HL-60 (cell line): ENCODE measurements at regions not wholly inside any gene's neighbourhood (a gene's known extent, or its start where the extent isn't known, plus 50 kb on each side); places are given as distances from the start of the nearest gene placed in this dataset.

ENCODE experiments used
- DNase-seq, 2 experiments: peaks; one replicate each; pipeline ENCODE4 v3.0.0-alpha.2; 2010 to 2020; ENCODE audit warnings: low read depth in 1 of 2, low spot score in 1 of 2
- H3K27ac ChIP-seq: fragments of 250-450 bp; sonication (Bioruptor Pico); replicated peaks from 2 replicates; pipeline ENCODE4 v1.5.1; 2020; ENCODE audit warnings: mild to moderate bottlenecking, moderate library complexity
- H3K27me3 ChIP-seq: fragments of 250-450 bp; sonication (Bioruptor Pico); 2 replicates; pipeline ENCODE4 v1.5.1; 2021; ENCODE audit warnings: mild to moderate bottlenecking, moderate library complexity; ENCODE audit not compliant: insufficient read depth, poor library complexity, severe bottlenecking
- H3K4me3 ChIP-seq: replicated peaks from 2 replicates; pipeline ENCODE4 v1.5.1; 2011; ENCODE audit warnings: mild to moderate bottlenecking, control low read depth, low read length; ENCODE audit not compliant: insufficient read depth
- CTCF ChIP-seq: IDR thresholded peaks from one replicate; pipeline ENCODE4 v1.5.1; 2011; ENCODE audit warnings: low read length, control low read depth, inconsistent platforms; ENCODE audit not compliant: insufficient read depth
- GABPA ChIP-seq: IDR thresholded peaks from 2 replicates; pipeline ENCODE4 v1.6.1; 2012; ENCODE audit warnings: low read depth
- POLR2AphosphoS5 ChIP-seq: IDR thresholded peaks from 2 replicates; pipeline ENCODE4 v1.6.1; 2012; ENCODE audit warnings: low read depth
- REST ChIP-seq: IDR thresholded peaks from 2 replicates; pipeline ENCODE4 v1.6.1; 2012; ENCODE audit warnings: low read depth; ENCODE audit not compliant: insufficient replicate concordance
- SPI1 ChIP-seq: IDR thresholded peaks from 2 replicates; pipeline ENCODE4 v1.6.1; 2012; ENCODE audit warnings: low read depth, mild to moderate bottlenecking, borderline replicate concordance

GRCh38 chr5:130536691-130537090 is 628.4 kb downstream of the HINT1 start:
- H3K4me3 ChIP-seq, result no peak overlapping the region
- H3K27ac ChIP-seq, result no peak overlapping the region
- no peaks in the 10 kb centered on the region for H3K27me3 ChIP-seq
- TF ChIP-seq POLR2AphosphoS5 (no peak), CTCF (no peak), REST (no peak), SPI1 (no peak), GABPA (no peak)
- DNase-seq, result no peak

- no peak for DNase-seq
- Histone ChIP-seq H3K27me3 (no peaks in the 10 kb centered on the region), H3K4me3 (no peak overlapping the region), H3K27ac (no peak overlapping the region)
- TF ChIP-seq CTCF (no peak), GABPA (no peak), POLR2AphosphoS5 (no peak), REST (no peak), SPI1 (no peak)
Measured at GRCh38 chr5:130532786-130533185, 628.5 kb downstream of the CHSY3 start.

- Histone ChIP-seq H3K4me3 (no peak overlapping the region), H3K27ac (no peak overlapping the region), H3K27me3 (no peaks in the 10 kb centered on the region)
- no peak for DNase-seq
- no peak for TF ChIP-seq POLR2AphosphoS5
- no peak for TF ChIP-seq REST
- no peak for TF ChIP-seq CTCF
- no peak for TF ChIP-seq GABPA
- TF ChIP-seq SPI1, result no peak
Measured at GRCh38 chr5:130529511-130530485, 625.5 kb downstream of the CHSY3 start.
